COR-L47 (cell line): ENCODE measurements at regions not wholly inside any gene's neighbourhood (a gene's known extent, or its start where the extent isn't known, plus 50 kb on each side); places are given as distances from the start of the nearest gene placed in this dataset.
A peak's percentile ranks its signal among the peaks of the same experiment; 100 is the strongest.
"Not testable (repeated sequence)": the region's sequence is repeated elsewhere in the genome, so short reads cannot be mapped to it uniquely, and the experiment has no call there.

Source experiments
- DNase-seq: peaks from one replicate; lab custom pipeline; 2025; lab: John Stamatoyannopoulos, UW

GRCh38 chr5:81826128-81826527 is 75.2 kb upstream of the SSBP2 start:
- no peak for DNase-seq

GRCh38 chr5:81825237-81825636 is 74.3 kb upstream of the SSBP2 start:
- DNase-seq: peak; percentile 22

- not testable (repeated sequence) for DNase-seq
Measured at GRCh38 chr5:81823736-81824135, 72.8 kb upstream of the SSBP2 start.

- no peak for DNase-seq
Measured at GRCh38 chr5:81820863-81821262, 70.0 kb upstream of the SSBP2 start.

- no peak for DNase-seq
Measured at GRCh38 chr5:81820318-81820636, 69.4 kb upstream of the SSBP2 start.

- peak; percentile 10 for DNase-seq
Measured at GRCh38 chr5:81819556-81820317, 68.8 kb upstream of the SSBP2 start.

- DNase-seq: no peak
Measured at GRCh38 chr5:81817980-81818379, 67.1 kb upstream of the SSBP2 start.

- no peak for DNase-seq
Measured at GRCh38 chr5:81817086-81817485, 66.2 kb upstream of the SSBP2 start.

- no peak for DNase-seq
Measured at GRCh38 chr5:81815321-81815720, 64.4 kb upstream of the SSBP2 start.

GRCh38 chr5:81808106-81808505 is 57.2 kb upstream of the SSBP2 start:
- DNase-seq: no peak

- no peak for DNase-seq
Measured at GRCh38 chr5:81805086-81805485, 54.2 kb upstream of the SSBP2 start.

- no peak for DNase-seq
Measured at GRCh38 chr5:81803812-81804211, 52.9 kb upstream of the SSBP2 start.

- DNase-seq: no peak
Measured at GRCh38 chr5:81802625-81803024, 51.7 kb upstream of the SSBP2 start.

GRCh38 chr5:81802020-81802419 is 51.1 kb upstream of the SSBP2 start:
- DNase-seq: no peak

GRCh38 chr5:81800797-81801196 is 49.9 kb upstream of the SSBP2 start:
- DNase-seq: no peak
